ENCODE measurements at regions not wholly inside any gene's neighbourhood (a gene's known extent, or its start where the extent isn't known, plus 50 kb on each side); places are given as distances from the start of the nearest gene placed in this dataset.

GRCh38 chr7:96486681-96487080, 164.8 kb upstream of the SLC25A13 start:
- ChIA-PET POLR2A (no interaction called here), RAD21 (ENCODE audit: low non-redundant PET in 1 of 2, low total read pairs in 2 of 2, uncharacterized antibody in 2 of 2, unreplicated experiment in 2 of 2) (no interaction called here), CTCF (no interaction called here)
- H3K36me3 ChIP-seq (ENCODE audit: control insufficient read depth in 1 of 2, insufficient read depth in 2 of 2, low read length in 2 of 2): no peaks in the 10 kb centered on the region
- H2AFZ ChIP-seq (ENCODE audit: low read depth, low read length, poor library complexity, severe bottlenecking): no peak overlapping the region
- TF ChIP-seq MAX (IDR thresholded peaks at IDR 0.05): no peak
- no peak for TF ChIP-seq FOSL1 (IDR thresholded peaks at IDR 0.05; ENCODE audit: low read depth)
- no peak for TF ChIP-seq CTCF (IDR thresholded peaks at IDR 0.05 in 2 of 3, conservative IDR thresholded peaks at IDR 0.05 in 1 of 3; ENCODE audit: borderline replicate concordance in 1 of 3, insufficient read depth in 1 of 3, low read depth in 2 of 3, low read length in 2 of 3)
- TF ChIP-seq ZFX (IDR thresholded peaks at IDR 0.05): no peak
- TF ChIP-seq JUND (IDR thresholded peaks at IDR 0.05): no peak
- no peak for TF ChIP-seq TCF7L2 (IDR thresholded peaks at IDR 0.05; ENCODE audit: borderline replicate concordance, extremely low read depth, insufficient read depth, insufficient read length)
- TF ChIP-seq POLR2AphosphoS5 (IDR thresholded peaks at IDR 0.05; ENCODE audit: low read depth, low read length): no peak
- TF ChIP-seq, protein P1, sequence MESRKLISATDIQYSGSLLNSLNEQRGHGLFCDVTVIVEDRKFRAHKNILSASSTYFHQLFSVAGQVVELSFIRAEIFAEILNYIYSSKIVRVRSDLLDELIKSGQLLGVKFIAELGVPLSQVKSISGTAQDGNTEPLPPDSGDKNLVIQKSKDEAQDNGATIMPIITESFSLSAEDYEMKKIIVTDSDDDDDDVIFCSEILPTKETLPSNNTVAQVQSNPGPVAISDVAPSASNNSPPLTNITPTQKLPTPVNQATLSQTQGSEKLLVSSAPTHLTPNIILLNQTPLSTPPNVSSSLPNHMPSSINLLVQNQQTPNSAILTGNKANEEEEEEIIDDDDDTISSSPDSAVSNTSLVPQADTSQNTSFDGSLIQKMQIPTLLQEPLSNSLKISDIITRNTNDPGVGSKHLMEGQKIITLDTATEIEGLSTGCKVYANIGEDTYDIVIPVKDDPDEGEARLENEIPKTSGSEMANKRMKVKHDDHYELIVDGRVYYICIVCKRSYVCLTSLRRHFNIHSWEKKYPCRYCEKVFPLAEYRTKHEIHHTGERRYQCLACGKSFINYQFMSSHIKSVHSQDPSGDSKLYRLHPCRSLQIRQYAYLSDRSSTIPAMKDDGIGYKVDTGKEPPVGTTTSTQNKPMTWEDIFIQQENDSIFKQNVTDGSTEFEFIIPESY (IDR thresholded peaks at IDR 0.05; ENCODE audit: extremely low read depth, insufficient replicate concordance, low read length): no peak
- TF ChIP-seq, protein P2, sequence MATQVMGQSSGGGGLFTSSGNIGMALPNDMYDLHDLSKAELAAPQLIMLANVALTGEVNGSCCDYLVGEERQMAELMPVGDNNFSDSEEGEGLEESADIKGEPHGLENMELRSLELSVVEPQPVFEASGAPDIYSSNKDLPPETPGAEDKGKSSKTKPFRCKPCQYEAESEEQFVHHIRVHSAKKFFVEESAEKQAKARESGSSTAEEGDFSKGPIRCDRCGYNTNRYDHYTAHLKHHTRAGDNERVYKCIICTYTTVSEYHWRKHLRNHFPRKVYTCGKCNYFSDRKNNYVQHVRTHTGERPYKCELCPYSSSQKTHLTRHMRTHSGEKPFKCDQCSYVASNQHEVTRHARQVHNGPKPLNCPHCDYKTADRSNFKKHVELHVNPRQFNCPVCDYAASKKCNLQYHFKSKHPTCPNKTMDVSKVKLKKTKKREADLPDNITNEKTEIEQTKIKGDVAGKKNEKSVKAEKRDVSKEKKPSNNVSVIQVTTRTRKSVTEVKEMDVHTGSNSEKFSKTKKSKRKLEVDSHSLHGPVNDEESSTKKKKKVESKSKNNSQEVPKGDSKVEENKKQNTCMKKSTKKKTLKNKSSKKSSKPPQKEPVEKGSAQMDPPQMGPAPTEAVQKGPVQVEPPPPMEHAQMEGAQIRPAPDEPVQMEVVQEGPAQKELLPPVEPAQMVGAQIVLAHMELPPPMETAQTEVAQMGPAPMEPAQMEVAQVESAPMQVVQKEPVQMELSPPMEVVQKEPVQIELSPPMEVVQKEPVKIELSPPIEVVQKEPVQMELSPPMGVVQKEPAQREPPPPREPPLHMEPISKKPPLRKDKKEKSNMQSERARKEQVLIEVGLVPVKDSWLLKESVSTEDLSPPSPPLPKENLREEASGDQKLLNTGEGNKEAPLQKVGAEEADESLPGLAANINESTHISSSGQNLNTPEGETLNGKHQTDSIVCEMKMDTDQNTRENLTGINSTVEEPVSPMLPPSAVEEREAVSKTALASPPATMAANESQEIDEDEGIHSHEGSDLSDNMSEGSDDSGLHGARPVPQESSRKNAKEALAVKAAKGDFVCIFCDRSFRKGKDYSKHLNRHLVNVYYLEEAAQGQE (IDR thresholded peaks at IDR 0.05; ENCODE audit: low read depth): no peak
- TF ChIP-seq EGR1 (IDR thresholded peaks at IDR 0.05; ENCODE audit: low read depth): no peak
- TF ChIP-seq ZNF274 (IDR thresholded peaks at IDR 0.05; ENCODE audit: low read depth, low read length): no peak
- TF ChIP-seq YY1 (IDR thresholded peaks at IDR 0.05; ENCODE audit: extremely low read depth, insufficient replicate concordance, low read depth, low read length): no peak
- TF ChIP-seq ELF1 (IDR thresholded peaks at IDR 0.05; ENCODE audit: borderline replicate concordance, low read depth): no peak
- TF ChIP-seq, protein P3, sequence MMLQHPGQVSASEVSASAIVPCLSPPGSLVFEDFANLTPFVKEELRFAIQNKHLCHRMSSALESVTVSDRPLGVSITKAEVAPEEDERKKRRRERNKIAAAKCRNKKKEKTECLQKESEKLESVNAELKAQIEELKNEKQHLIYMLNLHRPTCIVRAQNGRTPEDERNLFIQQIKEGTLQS (IDR thresholded peaks at IDR 0.05): no peak
- no peak for TF ChIP-seq POLR2A (IDR thresholded peaks at IDR 0.05; ENCODE audit: borderline replicate concordance, extremely low read depth, insufficient read depth, insufficient read length)
- no peak for TF ChIP-seq CBX3 (IDR thresholded peaks at IDR 0.05; ENCODE audit: low read depth)
- no peak for TF ChIP-seq SIN3A (IDR thresholded peaks at IDR 0.05; ENCODE audit: low read depth)
- no peak for TF ChIP-seq RAD21 (IDR thresholded peaks at IDR 0.05; ENCODE audit: low read depth)
- TF ChIP-seq CEBPB (IDR thresholded peaks at IDR 0.05; ENCODE audit: low read depth): no peak
- TF ChIP-seq EZH2 (IDR thresholded peaks at IDR 0.05): no peak
- no peaks in the 10 kb centered on the region for H4K20me1 ChIP-seq (ENCODE audit: insufficient read depth)
- no peak overlapping the region for H3K27ac ChIP-seq (ENCODE audit: low read depth, low read length)
- BruUV-seq (replicated peaks): no TSS peak
- H3K9me3 ChIP-seq (ENCODE audit: control insufficient read depth in 1 of 2, insufficient read depth in 1 of 2, low read depth in 1 of 2, low read length in 2 of 2): no peaks in the 10 kb centered on the region
- H3K4me3 ChIP-seq (replicated peaks in 1 of 2; ENCODE audit: low read depth in 1 of 2, low read length in 2 of 2): no peak overlapping the region
- H3K79me2 ChIP-seq (ENCODE audit: insufficient read depth, low read length): no peaks in the 10 kb centered on the region
- H3K4me1 ChIP-seq (ENCODE audit: control insufficient read depth in 1 of 2, insufficient read depth in 2 of 2, low read length in 2 of 2): no peaks in the 10 kb centered on the region
- H3K9ac ChIP-seq (ENCODE audit: low read length): no peak overlapping the region
- no peaks in the 10 kb centered on the region for H3K9me2 ChIP-seq (ENCODE audit: insufficient read depth)
- H3K4me2 ChIP-seq (ENCODE audit: low read length): no peak overlapping the region
- no peak for ATAC-seq
- intact Hi-C loops (cut with micrococcal nuclease): no loop called here
- H3K27me3 ChIP-seq (ENCODE audit: insufficient read depth, low read length): peaks cover 41% of the 10 kb centered on the region
- no peak for DNase-seq (ENCODE audit: low read depth, low spot score)

Measured in HCT116 (cell line).